ENCODE measurements at regions not wholly inside any gene's neighbourhood (a gene's known extent, or its start where the extent isn't known, plus 50 kb on each side); places are given as distances from the start of the nearest gene placed in this dataset.

GRCh38 chr13:75016225-75016624 is 465.7 kb downstream of the TBC1D4 start:
- DNase-seq (ENCODE audit: extremely low spot score in 2 of 2) = no peak
- Histone ChIP-seq H3K9me3 (no peaks in the 10 kb centered on the region), H3K27me3 (no peaks in the 10 kb centered on the region), H3K4me1 (no peaks in the 10 kb centered on the region), H3K36me3 (no peaks in the 10 kb centered on the region), H3K27ac (no peak overlapping the region), H3K4me3 (no peak overlapping the region)
- intact Hi-C loops (cut with DNase I) = no loop called here
- TF ChIP-seq CTCF (IDR thresholded peaks at IDR 0.05) (no peak), POLR2AphosphoS5 (IDR thresholded peaks at IDR 0.05; ENCODE audit: insufficient read depth in 1 of 2, low read depth in 1 of 2) (no peak), POLR2A (IDR thresholded peaks at IDR 0.05) (no peak)

- Histone ChIP-seq H3K4me1 (no peaks in the 10 kb centered on the region), H3K4me3 (no peak overlapping the region), H3K9me3 (no peaks in the 10 kb centered on the region), H3K36me3 (no peaks in the 10 kb centered on the region), H3K27ac (no peak overlapping the region), H3K27me3 (no peaks in the 10 kb centered on the region)
- intact Hi-C loops (cut with DNase I) = no loop called here
- no peak for TF ChIP-seq POLR2A (IDR thresholded peaks at IDR 0.05)
- TF ChIP-seq CTCF (IDR thresholded peaks at IDR 0.05) = no peak
- no peak for TF ChIP-seq POLR2AphosphoS5 (IDR thresholded peaks at IDR 0.05; ENCODE audit: insufficient read depth in 1 of 2, low read depth in 1 of 2)
- DNase-seq (ENCODE audit: extremely low spot score in 2 of 2) = no peak
Measured at GRCh38 chr13:75013818-75014217, 468.2 kb downstream of the TBC1D4 start.

- Histone ChIP-seq H3K36me3 (no peaks in the 10 kb centered on the region), H3K4me3 (no peak overlapping the region), H3K27ac (no peak overlapping the region), H3K9me3 (no peaks in the 10 kb centered on the region), H3K4me1 (no peaks in the 10 kb centered on the region), H3K27me3 (no peaks in the 10 kb centered on the region)
- intact Hi-C loops (cut with DNase I) = no loop called here
- TF ChIP-seq POLR2AphosphoS5 (IDR thresholded peaks at IDR 0.05; ENCODE audit: insufficient read depth in 1 of 2, low read depth in 1 of 2) = no peak
- TF ChIP-seq CTCF (IDR thresholded peaks at IDR 0.05) = no peak
- no peak for TF ChIP-seq POLR2A (IDR thresholded peaks at IDR 0.05)
- DNase-seq (ENCODE audit: extremely low spot score in 2 of 2) = no peak
Measured at GRCh38 chr13:75010941-75011340, 471.0 kb downstream of the TBC1D4 start.

- intact Hi-C loops (cut with DNase I) = no loop called here
- no peak overlapping the region for H3K27ac ChIP-seq
- no peaks in the 10 kb centered on the region for H3K36me3 ChIP-seq
- no peak for DNase-seq (ENCODE audit: extremely low spot score in 2 of 2)
- no peaks in the 10 kb centered on the region for H3K27me3 ChIP-seq
- no peaks in the 10 kb centered on the region for H3K9me3 ChIP-seq
- no peak overlapping the region for H3K4me3 ChIP-seq
- TF ChIP-seq CTCF (IDR thresholded peaks at IDR 0.05) (no peak), POLR2A (IDR thresholded peaks at IDR 0.05) (no peak), POLR2AphosphoS5 (IDR thresholded peaks at IDR 0.05; ENCODE audit: insufficient read depth in 1 of 2, low read depth in 1 of 2) (no peak)
- no peaks in the 10 kb centered on the region for H3K4me1 ChIP-seq
Measured at GRCh38 chr13:75008926-75009325, 473.0 kb downstream of the TBC1D4 start.

GRCh38 chr13:74990992-74991391 is 491.0 kb downstream of the TBC1D4 start:
- H3K36me3 ChIP-seq = no peaks in the 10 kb centered on the region
- no peak overlapping the region for H3K27ac ChIP-seq
- H3K4me1 ChIP-seq = no peaks in the 10 kb centered on the region
- DNase-seq (ENCODE audit: extremely low spot score in 2 of 2) = no peak
- TF ChIP-seq POLR2A (IDR thresholded peaks at IDR 0.05) (no peak), POLR2AphosphoS5 (IDR thresholded peaks at IDR 0.05; ENCODE audit: insufficient read depth in 1 of 2, low read depth in 1 of 2) (no peak), CTCF (IDR thresholded peaks at IDR 0.05) (no peak)
- no peak overlapping the region for H3K4me3 ChIP-seq
- no peaks in the 10 kb centered on the region for H3K27me3 ChIP-seq
- H3K9me3 ChIP-seq = no peaks in the 10 kb centered on the region
- intact Hi-C loops (cut with DNase I) = no loop called here
